ENCODE measurements at regions not wholly inside any gene's neighbourhood (a gene's known extent, or its start where the extent isn't known, plus 50 kb on each side); places are given as distances from the start of the nearest gene placed in this dataset.

DNA sequence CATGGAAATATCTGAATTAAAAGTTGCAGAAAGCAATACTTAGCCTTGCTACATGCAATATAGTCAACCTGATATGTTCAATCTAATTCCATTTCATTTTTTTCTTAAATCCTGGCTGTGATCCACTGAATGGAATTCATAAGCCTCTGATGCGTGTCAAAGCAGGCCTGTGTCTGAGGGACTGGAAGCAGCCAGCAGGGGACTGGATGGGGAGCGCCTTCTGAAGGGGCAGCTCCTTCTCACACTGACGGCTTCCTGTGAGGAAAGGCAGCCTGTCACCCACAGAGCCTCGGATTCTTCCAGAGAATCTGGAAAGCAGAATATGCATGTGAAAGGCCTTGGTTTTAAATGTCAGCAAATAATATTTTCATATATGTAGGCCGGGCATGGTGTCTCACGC, 73.5 kb downstream of the KCNF1 start:
- TF ChIP-seq POLR2A (IDR thresholded peaks at IDR 0.05) (no peak), CTCF (IDR thresholded peaks at IDR 0.05) (no peak)

All from gastroesophageal sphincter (tissue), 3 donors.